Osteoblast (primary cell): ENCODE measurements at regions not wholly inside any gene's neighbourhood (a gene's known extent, or its start where the extent isn't known, plus 50 kb on each side); places are given as distances from the start of the nearest gene placed in this dataset.

Source experiments
- DNase-seq: peaks from one replicate; pipeline ENCODE4 v3.0.0; 2011; ENCODE audit warnings: low spot score, mixed read lengths; ENCODE audit not compliant: insufficient read length; ENCODE audit errors: missing footprints
- H2AFZ ChIP-seq: 2 replicates; pipeline ENCODE4 v1.6.0; 2011; ENCODE audit warnings: mild to moderate bottlenecking, low read length
- H3K27ac ChIP-seq: 2 replicates; pipeline ENCODE4 v1.5.1; 2011; ENCODE audit warnings: mild to moderate bottlenecking, low read depth, low read length, moderate library complexity
- H3K27me3 ChIP-seq: 2 replicates; pipeline ENCODE4 v1.6.0; 2012; ENCODE audit warnings: mild to moderate bottlenecking, control low read depth, inconsistent platforms, low read length, moderate library complexity; ENCODE audit not compliant: insufficient read depth
- H3K36me3 ChIP-seq: 2 replicates; pipeline ENCODE4 v1.5.1; 2011; ENCODE audit warnings: mild to moderate bottlenecking, low read length, control low read depth, moderate library complexity; ENCODE audit not compliant: insufficient read depth
- H3K4me1 ChIP-seq: 2 replicates; pipeline ENCODE4 v1.5.1; 2011; ENCODE audit warnings: mild to moderate bottlenecking, low read length, control low read depth, moderate library complexity; ENCODE audit not compliant: insufficient read depth
- H3K4me2 ChIP-seq: 2 replicates; pipeline ENCODE4 v1.6.0; 2011; ENCODE audit warnings: mild to moderate bottlenecking, low read length; ENCODE audit not compliant: insufficient read depth
- H3K4me3 ChIP-seq: fragments of 200-600 bp; sonication (generic); 3 replicates; pipeline ENCODE4 v1.5.1; 2012; ENCODE audit warnings: mild to moderate bottlenecking, low read length, inconsistent platforms; ENCODE audit not compliant: insufficient read depth
- H3K79me2 ChIP-seq: 2 replicates; pipeline ENCODE4 v1.6.0; 2012; ENCODE audit warnings: mild to moderate bottlenecking, low read length, control low read depth, inconsistent platforms; ENCODE audit not compliant: insufficient read depth
- H3K9me3 ChIP-seq: 2 replicates; pipeline ENCODE4 v1.5.1; 2011; ENCODE audit warnings: low read depth, low read length, control low read depth
- H4K20me1 ChIP-seq: 2 replicates; pipeline ENCODE4 v1.6.0; 2012; ENCODE audit warnings: mild to moderate bottlenecking, low read length, control low read depth; ENCODE audit not compliant: insufficient read depth
- CTCF ChIP-seq: IDR thresholded peaks from 2 replicates; pipeline ENCODE4 v1.5.1; 2011; ENCODE audit warnings: mild to moderate bottlenecking, low read depth, low read length, moderate library complexity; ENCODE audit errors: extremely low read depth

GRCh38 chr4:4789462-4789861 is 70.0 kb upstream of the MSX1 start:
- no peak overlapping the region for H3K4me2 ChIP-seq
- no peaks in the 10 kb centered on the region for H3K79me2 ChIP-seq
- H3K9me3 ChIP-seq: peaks cover 3% of the 10 kb centered on the region
- peaks cover 12% of the 10 kb centered on the region for H3K4me1 ChIP-seq
- H3K27ac ChIP-seq: no peak overlapping the region
- H3K36me3 ChIP-seq: no peaks in the 10 kb centered on the region
- no peak for TF ChIP-seq CTCF
- no peak overlapping the region for H3K4me3 ChIP-seq
- no peaks in the 10 kb centered on the region for H4K20me1 ChIP-seq
- no peaks in the 10 kb centered on the region for H3K27me3 ChIP-seq
- no peak for DNase-seq
- H2AFZ ChIP-seq: no peak overlapping the region

GRCh38 chr4:4788573-4788972 is 70.9 kb upstream of the MSX1 start:
- H3K79me2 ChIP-seq: no peaks in the 10 kb centered on the region
- H3K4me2 ChIP-seq: no peak overlapping the region
- peaks cover 3% of the 10 kb centered on the region for H3K9me3 ChIP-seq
- no peaks in the 10 kb centered on the region for H3K36me3 ChIP-seq
- H3K27ac ChIP-seq: no peak overlapping the region
- no peaks in the 10 kb centered on the region for H3K27me3 ChIP-seq
- H4K20me1 ChIP-seq: no peaks in the 10 kb centered on the region
- peaks cover 12% of the 10 kb centered on the region for H3K4me1 ChIP-seq
- no peak for TF ChIP-seq CTCF
- H2AFZ ChIP-seq: no peak overlapping the region
- DNase-seq: no peak
- no peak overlapping the region for H3K4me3 ChIP-seq

- Histone ChIP-seq H3K4me3 (no peak overlapping the region), H3K27me3 (no peaks in the 10 kb centered on the region), H3K27ac (no peak overlapping the region), H3K4me2 (no peak overlapping the region), H3K36me3 (no peaks in the 10 kb centered on the region), H3K79me2 (no peaks in the 10 kb centered on the region), H3K9me3 (peaks cover 3% of the 10 kb centered on the region), H3K4me1 (peaks cover 13% of the 10 kb centered on the region), H2AFZ (no peak overlapping the region), H4K20me1 (no peaks in the 10 kb centered on the region)
- no peak for TF ChIP-seq CTCF
- no peak for DNase-seq
These were observed 72.0 kb upstream of the MSX1 start for GRCh38 chr4:4787421-4787820.

- Histone ChIP-seq H3K9me3 (peaks cover 3% of the 10 kb centered on the region), H3K4me3 (no peak overlapping the region), H3K27ac (no peak overlapping the region), H3K79me2 (no peaks in the 10 kb centered on the region), H2AFZ (no peak overlapping the region), H3K27me3 (no peaks in the 10 kb centered on the region), H3K36me3 (no peaks in the 10 kb centered on the region), H4K20me1 (no peaks in the 10 kb centered on the region), H3K4me1 (peaks cover 23% of the 10 kb centered on the region), H3K4me2 (no peak overlapping the region)
- no peak for DNase-seq
- TF ChIP-seq CTCF: no peak
These were observed 75.1 kb upstream of the MSX1 start for GRCh38 chr4:4784379-4784778.
